HepG2 (cell line): ENCODE measurements at regions not wholly inside any gene's neighbourhood (a gene's known extent, or its start where the extent isn't known, plus 50 kb on each side); places are given as distances from the start of the nearest gene placed in this dataset.
A peak's percentile ranks its signal among the peaks of the same experiment; 100 is the strongest.

Experiments
- BRF2 ChIP-seq: sonication (generic); formaldehyde crosslinking; IDR thresholded peaks from 2 replicates; pipeline ENCODE4 v1.8.1; 2022; ENCODE audit warnings: mild to moderate bottlenecking, missing genetic modification reagents
- GABPB1 ChIP-seq: IDR thresholded peaks from 2 replicates; pipeline ENCODE4 v1.6.1; 2016; ENCODE audit warnings: mild to moderate bottlenecking, missing genetic modification reagents, moderate library complexity, missing compliant biosample characterization
- HNRNPK ChIP-seq: fragments of 200-400 bp; formaldehyde crosslinking; IDR thresholded peaks from 2 replicates; pipeline ENCODE4 v1.6.1; 2018; ENCODE audit warnings: low read length, low read depth, moderate library complexity, mild to moderate bottlenecking; ENCODE audit not compliant: poor library complexity, severe bottlenecking
- PHF21A ChIP-seq: sonication (generic); formaldehyde crosslinking; IDR thresholded peaks from 2 replicates; pipeline ENCODE4 v1.5.0; 2020; ENCODE audit warnings: mild to moderate bottlenecking, missing genetic modification reagents
- SALL1 ChIP-seq: sonication (generic); formaldehyde crosslinking; IDR thresholded peaks from 2 replicates; pipeline ENCODE4 v1.8.0; 2022; ENCODE audit warnings: mild to moderate bottlenecking, missing genetic modification reagents
- SAP130 ChIP-seq: IDR thresholded peaks from 2 replicates; pipeline ENCODE4 v1.6.1; 2016; ENCODE audit warnings: low read depth
- TFDP2 ChIP-seq: sonication (generic); formaldehyde crosslinking; IDR thresholded peaks from 2 replicates; pipeline ENCODE4 v1.4.0; 2020; ENCODE audit warnings: missing genetic modification reagents
- THAP11 ChIP-seq: IDR thresholded peaks from 2 replicates; pipeline ENCODE4 v1.6.1; 2016; ENCODE audit warnings: missing biosample characterization, missing genetic modification reagents
- U2AF2 ChIP-seq: fragments of 200-400 bp; formaldehyde crosslinking; IDR thresholded peaks from 2 replicates; pipeline ENCODE4 v1.6.1; 2017; ENCODE audit warnings: low read depth, mild to moderate bottlenecking, low read length
- ZGPAT ChIP-seq: IDR thresholded peaks from 2 replicates; pipeline ENCODE4 v1.6.1; 2016; ENCODE audit warnings: mild to moderate bottlenecking
- ZNF18 ChIP-seq: sonication (generic); formaldehyde crosslinking; IDR thresholded peaks from 2 replicates; pipeline ENCODE4 v1.8.0; 2022; ENCODE audit warnings: mild to moderate bottlenecking, missing genetic modification reagents; ENCODE audit not compliant: insufficient replicate concordance
- ZNF703 ChIP-seq: sonication (generic); formaldehyde crosslinking; IDR thresholded peaks from 2 replicates; pipeline ENCODE4 v1.5.1; 2020; ENCODE audit warnings: missing genetic modification reagents, mild to moderate bottlenecking, moderate library complexity, borderline replicate concordance
- ZNF788 ChIP-seq: sonication (generic); formaldehyde crosslinking; IDR thresholded peaks from 2 replicates; pipeline ENCODE4 v1.5.0; 2020; ENCODE audit warnings: mild to moderate bottlenecking, missing genetic modification reagents, borderline replicate concordance

- TF ChIP-seq ZNF18 (no peak), ZNF788 (CRISPR knock-in tag) (no peak), THAP11 (CRISPR knock-in tag) (peak; percentile 97), HNRNPK (no peak), GABPB1 (CRISPR knock-in tag) (peak; percentile 74; the same call in 1 of the 2 replicates), SAP130 (CRISPR knock-in tag) (no peak), ZGPAT (CRISPR knock-in tag) (no peak), SALL1 (CRISPR knock-in tag) (no peak), ZNF703 (no peak), BRF2 (CRISPR knock-in tag) (no peak), PHF21A (CRISPR knock-in tag) (no peak), TFDP2 (no peak), U2AF2 (no peak)
Measured at GRCh38 chr9:87445646-87446045, 52.0 kb upstream of the DAPK1 start (continued).
